ENCODE measurements at regions not wholly inside any gene's neighbourhood (a gene's known extent, or its start where the extent isn't known, plus 50 kb on each side); places are given as distances from the start of the nearest gene placed in this dataset.

DNA sequence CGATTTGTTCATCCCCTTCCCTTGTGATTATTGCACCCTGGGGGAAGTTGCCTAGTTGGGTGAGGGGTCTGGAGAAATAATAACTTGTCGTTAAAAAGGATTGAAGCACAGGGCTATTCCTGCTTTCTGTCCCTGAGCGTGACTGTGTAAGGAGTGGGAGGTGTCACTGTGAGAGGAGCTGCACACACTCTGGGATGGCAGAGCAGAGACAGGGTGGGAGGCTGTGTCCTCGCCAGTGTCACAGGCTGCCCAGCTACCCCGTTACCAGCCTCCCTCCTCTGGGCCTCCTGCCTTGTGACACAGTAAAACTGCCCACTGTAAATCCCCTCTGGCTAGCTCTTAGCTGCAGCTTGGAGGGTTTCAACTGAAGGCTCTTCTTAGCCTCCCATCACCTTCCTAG lies 460.6 kb downstream of the AACS start:
- TF ChIP-seq, protein P1, sequence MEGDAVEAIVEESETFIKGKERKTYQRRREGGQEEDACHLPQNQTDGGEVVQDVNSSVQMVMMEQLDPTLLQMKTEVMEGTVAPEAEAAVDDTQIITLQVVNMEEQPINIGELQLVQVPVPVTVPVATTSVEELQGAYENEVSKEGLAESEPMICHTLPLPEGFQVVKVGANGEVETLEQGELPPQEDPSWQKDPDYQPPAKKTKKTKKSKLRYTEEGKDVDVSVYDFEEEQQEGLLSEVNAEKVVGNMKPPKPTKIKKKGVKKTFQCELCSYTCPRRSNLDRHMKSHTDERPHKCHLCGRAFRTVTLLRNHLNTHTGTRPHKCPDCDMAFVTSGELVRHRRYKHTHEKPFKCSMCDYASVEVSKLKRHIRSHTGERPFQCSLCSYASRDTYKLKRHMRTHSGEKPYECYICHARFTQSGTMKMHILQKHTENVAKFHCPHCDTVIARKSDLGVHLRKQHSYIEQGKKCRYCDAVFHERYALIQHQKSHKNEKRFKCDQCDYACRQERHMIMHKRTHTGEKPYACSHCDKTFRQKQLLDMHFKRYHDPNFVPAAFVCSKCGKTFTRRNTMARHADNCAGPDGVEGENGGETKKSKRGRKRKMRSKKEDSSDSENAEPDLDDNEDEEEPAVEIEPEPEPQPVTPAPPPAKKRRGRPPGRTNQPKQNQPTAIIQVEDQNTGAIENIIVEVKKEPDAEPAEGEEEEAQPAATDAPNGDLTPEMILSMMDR (IDR thresholded peaks at IDR 0.05; ENCODE audit: unreplicated experiment): no peak
- no TSS peak for BruUV-seq (replicated peaks)
- H3K9me3 Mint-ChIP-seq (ENCODE audit: low read depth, unreplicated experiment): no peaks in the 10 kb centered on the region

DNA sequence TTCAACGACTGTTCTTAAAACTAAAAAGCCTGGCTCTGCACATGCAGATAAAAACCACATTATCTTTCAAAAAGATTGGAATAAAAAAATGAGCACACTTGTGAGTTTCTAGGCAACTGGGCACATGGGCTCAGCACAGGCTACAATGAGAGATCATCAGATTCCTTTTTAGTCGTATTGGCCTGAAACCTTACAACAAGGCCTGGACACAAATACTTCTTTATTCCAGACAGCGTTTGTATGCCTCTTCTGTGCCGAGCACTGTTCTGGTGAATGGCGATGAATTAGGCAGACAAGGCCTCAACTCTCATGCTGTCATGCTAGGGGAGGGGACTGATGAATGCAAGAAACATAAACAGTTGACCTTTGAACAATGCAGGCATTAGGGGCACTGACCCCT lies 463.0 kb downstream of the AACS start:
- peaks cover 56% of the 10 kb centered on the region for H3K27me3 Mint-ChIP-seq (ENCODE audit: unreplicated experiment)
- H3K36me3 Mint-ChIP-seq (ENCODE audit: insufficient read depth, unreplicated experiment): no peaks in the 10 kb centered on the region
- no peak for DNase-seq
- intact Hi-C loops (cut with micrococcal nuclease; ENCODE audit: unreplicated experiment): no loop called here
- H3K9me3 Mint-ChIP-seq (ENCODE audit: low read depth, unreplicated experiment): no peaks in the 10 kb centered on the region
- no peaks in the 10 kb centered on the region for H3K4me1 Mint-ChIP-seq (ENCODE audit: low read depth, unreplicated experiment)
- no peak overlapping the region for H3K4me3 Mint-ChIP-seq (ENCODE audit: low read depth, unreplicated experiment)
- TF ChIP-seq, protein P1 (IDR thresholded peaks at IDR 0.05; ENCODE audit: unreplicated experiment): no peak
- CTCF ChIA-PET: interaction anchor here (0.7 kb wide), 1 partner anchor 182 kb away, joined by 3 read pairs; no protein-coding TSS in a partner anchor
- BruUV-seq (replicated peaks): no TSS peak
- H3K27ac Mint-ChIP-seq (ENCODE audit: unreplicated experiment): no peak overlapping the region

More for the DNA sequence above, 460.6 kb downstream of the AACS start:
- no peak overlapping the region for H3K4me3 Mint-ChIP-seq (ENCODE audit: low read depth, unreplicated experiment)
- no peak for DNase-seq
- no peaks in the 10 kb centered on the region for H3K4me1 Mint-ChIP-seq (ENCODE audit: low read depth, unreplicated experiment)
- no peak overlapping the region for H3K27ac Mint-ChIP-seq (ENCODE audit: unreplicated experiment)
- no peaks in the 10 kb centered on the region for H3K36me3 Mint-ChIP-seq (ENCODE audit: insufficient read depth, unreplicated experiment)
- peaks cover 70% of the 10 kb centered on the region for H3K27me3 Mint-ChIP-seq (ENCODE audit: unreplicated experiment)
- CTCF ChIA-PET: no interaction called here
- intact Hi-C loops (cut with micrococcal nuclease; ENCODE audit: unreplicated experiment): no loop called here

GRCh38 chr12:125530201-125530600 lies 465.0 kb downstream of the AACS start:
- no TSS peak for BruUV-seq (replicated peaks)
- TF ChIP-seq, protein P1 (IDR thresholded peaks at IDR 0.05; ENCODE audit: unreplicated experiment): no peak

DNA sequence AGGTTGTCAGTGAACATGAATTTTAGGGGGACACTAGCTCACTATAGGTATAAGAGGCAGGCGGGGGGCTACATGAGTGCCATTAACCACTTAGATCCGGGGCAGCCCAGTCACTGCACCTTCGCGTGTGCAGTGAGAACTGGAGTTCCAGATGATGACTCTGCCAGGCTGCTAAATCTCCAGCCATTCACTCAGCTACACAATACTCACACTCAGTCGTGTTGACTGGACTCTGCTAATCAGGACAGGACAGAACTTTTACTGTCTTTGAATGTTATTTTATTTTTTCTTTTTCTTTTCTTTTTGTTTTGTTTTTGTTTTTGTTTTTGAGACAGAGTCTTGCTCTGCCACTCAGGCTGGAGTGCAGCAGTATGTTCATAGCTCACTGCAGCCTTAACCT lies 465.6 kb downstream of the AACS start:
- H3K36me3 Mint-ChIP-seq (ENCODE audit: insufficient read depth, unreplicated experiment): no peaks in the 10 kb centered on the region
- CTCF ChIA-PET: no interaction called here
- TF ChIP-seq, protein P1 (IDR thresholded peaks at IDR 0.05; ENCODE audit: unreplicated experiment): no peak
- no peak for DNase-seq
- H3K9me3 Mint-ChIP-seq (ENCODE audit: low read depth, unreplicated experiment): no peaks in the 10 kb centered on the region
- H3K27me3 Mint-ChIP-seq (ENCODE audit: unreplicated experiment): peaks cover 34% of the 10 kb centered on the region
- H3K4me1 Mint-ChIP-seq (ENCODE audit: low read depth, unreplicated experiment): no peaks in the 10 kb centered on the region
- H3K27ac Mint-ChIP-seq (ENCODE audit: unreplicated experiment): no peak overlapping the region
- no TSS peak for BruUV-seq (replicated peaks)
- intact Hi-C loops (cut with micrococcal nuclease; ENCODE audit: unreplicated experiment): loop anchor here (5.0 kb wide), 2 partner anchors 536 to 1216 kb away; no protein-coding TSS in a partner anchor
- H3K4me3 Mint-ChIP-seq (ENCODE audit: low read depth, unreplicated experiment): no peak overlapping the region

More at GRCh38 chr12:125530201-125530600, 465.0 kb downstream of the AACS start:
- Mint-ChIP-seq H3K27me3 (ENCODE audit: unreplicated experiment) (peaks cover 36% of the 10 kb centered on the region), H3K4me1 (ENCODE audit: low read depth, unreplicated experiment) (no peaks in the 10 kb centered on the region), H3K36me3 (ENCODE audit: insufficient read depth, unreplicated experiment) (no peaks in the 10 kb centered on the region), H3K9me3 (ENCODE audit: low read depth, unreplicated experiment) (no peaks in the 10 kb centered on the region), H3K4me3 (ENCODE audit: low read depth, unreplicated experiment) (no peak overlapping the region), H3K27ac (ENCODE audit: unreplicated experiment) (no peak overlapping the region)
- CTCF ChIA-PET: no interaction called here
- intact Hi-C loops (cut with micrococcal nuclease; ENCODE audit: unreplicated experiment): loop anchor here (5.0 kb wide), 2 partner anchors 537 to 1217 kb away; no protein-coding TSS in a partner anchor
- no peak for DNase-seq
